Prostate gland (tissue), 2 donors: ENCODE measurements at regions not wholly inside any gene's neighbourhood (a gene's known extent, or its start where the extent isn't known, plus 50 kb on each side); places are given as distances from the start of the nearest gene placed in this dataset.

Source experiments
- CTCF ChIP-seq, 4 experiments: fragments of 200-600 bp in 2 of 4; fragments of 450-650 bp in 2 of 4; sonication (generic) in 2 of 4; IDR thresholded peaks; 1 replicate in 3 of 4; 2 replicates in 1 of 4; pipeline ENCODE4 v1.5.1; 2016 to 2019; ENCODE audit warnings: antibody characterized with exemption in 4 of 4, mild to moderate bottlenecking in 2 of 4, moderate library complexity in 2 of 4
- POLR2AphosphoS5 ChIP-seq: sonication (generic); formaldehyde crosslinking; IDR thresholded peaks from one replicate; pipeline ENCODE4 v1.6.1; 2017; ENCODE audit warnings: antibody characterized with exemption

GRCh38 chr7:144937199-144937598, 101.3 kb upstream of the TPK1 start:
- TF ChIP-seq POLR2AphosphoS5 (no peak), CTCF (IDR thresholded peaks at IDR 0.05) (no peak)
